ENCODE measurements at regions not wholly inside any gene's neighbourhood (a gene's known extent, or its start where the extent isn't known, plus 50 kb on each side); places are given as distances from the start of the nearest gene placed in this dataset.

- no peak for DNase-seq (ENCODE audit: low read depth)
Measured at GRCh38 chr6:23420659-23421350, 705.2 kb upstream of the NRSN1 start.

GRCh38 chr6:23424584-23424983 is 701.4 kb upstream of the NRSN1 start:
- DNase-seq (ENCODE audit: low read depth): no peak

GRCh38 chr6:23435126-23435525 is 690.9 kb upstream of the NRSN1 start:
- no peak for DNase-seq (ENCODE audit: low read depth)

GRCh38 chr6:23435798-23436197 is 690.2 kb upstream of the NRSN1 start:
- DNase-seq (ENCODE audit: low read depth): no peak

GRCh38 chr6:23441808-23442461 is 684.1 kb upstream of the NRSN1 start:
- no peak for DNase-seq (ENCODE audit: low read depth)

- DNase-seq (ENCODE audit: low read depth): no peak
Measured at GRCh38 chr6:23445157-23445710, 680.8 kb upstream of the NRSN1 start.

- no peak for DNase-seq (ENCODE audit: low read depth)
Measured at GRCh38 chr6:23446469-23446967, 679.5 kb upstream of the NRSN1 start.

- no peak for DNase-seq (ENCODE audit: low read depth)
Measured at GRCh38 chr6:23447731-23448130, 678.3 kb upstream of the NRSN1 start.

GRCh38 chr6:23448281-23448680 is 677.7 kb upstream of the NRSN1 start:
- DNase-seq (ENCODE audit: low read depth): no peak

- DNase-seq (ENCODE audit: low read depth): no peak
Measured at GRCh38 chr6:23454080-23454976, 671.7 kb upstream of the NRSN1 start.

GRCh38 chr6:23455754-23456153 is 670.3 kb upstream of the NRSN1 start:
- no peak for DNase-seq (ENCODE audit: low read depth)

- no peak for DNase-seq (ENCODE audit: low read depth)
Measured at GRCh38 chr6:23456396-23456795, 669.6 kb upstream of the NRSN1 start.

GRCh38 chr6:23457321-23457720 is 668.7 kb upstream of the NRSN1 start:
- no peak for DNase-seq (ENCODE audit: low read depth)

GRCh38 chr6:23465912-23466311 is 660.1 kb upstream of the NRSN1 start:
- DNase-seq (ENCODE audit: low read depth): no peak

- no peak for DNase-seq (ENCODE audit: low read depth)
Measured at GRCh38 chr6:23477586-23477985, 648.4 kb upstream of the NRSN1 start.

GRCh38 chr6:23478312-23478711 is 647.7 kb upstream of the NRSN1 start:
- DNase-seq (ENCODE audit: low read depth): no peak

- no peak for DNase-seq (ENCODE audit: low read depth)
Measured at GRCh38 chr6:23483896-23484295, 642.1 kb upstream of the NRSN1 start.

GRCh38 chr6:23494367-23494766 is 631.6 kb upstream of the NRSN1 start:
- DNase-seq (ENCODE audit: low read depth): no peak

- DNase-seq (ENCODE audit: low read depth): peak; percentile 96
Measured at GRCh38 chr6:23498013-23498412, 628.0 kb upstream of the NRSN1 start.

- DNase-seq (ENCODE audit: low read depth): no peak
Measured at GRCh38 chr6:23499549-23499948, 626.5 kb upstream of the NRSN1 start.

GRCh38 chr6:23503173-23503572 is 622.8 kb upstream of the NRSN1 start:
- no peak for DNase-seq (ENCODE audit: low read depth)

- DNase-seq (ENCODE audit: low read depth): no peak
Measured at GRCh38 chr6:23505026-23505425, 621.0 kb upstream of the NRSN1 start.

All from CMK (cell line).